Lung microvascular endothelial cell (primary cell): ENCODE measurements at regions not wholly inside any gene's neighbourhood (a gene's known extent, or its start where the extent isn't known, plus 50 kb on each side); places are given as distances from the start of the nearest gene placed in this dataset.

ENCODE experiments used
- DNase-seq, 2 donors: peaks; one replicate each; pipeline versions ENCODE4 v3.0.0 to v3.0.0-alpha.2; 2010; ENCODE audit warnings: low read depth in 2 of 2

- no peak for DNase-seq
Observed at GRCh38 chr11:119858288-119858687, 129.3 kb upstream of the NECTIN1 start.

DNA sequence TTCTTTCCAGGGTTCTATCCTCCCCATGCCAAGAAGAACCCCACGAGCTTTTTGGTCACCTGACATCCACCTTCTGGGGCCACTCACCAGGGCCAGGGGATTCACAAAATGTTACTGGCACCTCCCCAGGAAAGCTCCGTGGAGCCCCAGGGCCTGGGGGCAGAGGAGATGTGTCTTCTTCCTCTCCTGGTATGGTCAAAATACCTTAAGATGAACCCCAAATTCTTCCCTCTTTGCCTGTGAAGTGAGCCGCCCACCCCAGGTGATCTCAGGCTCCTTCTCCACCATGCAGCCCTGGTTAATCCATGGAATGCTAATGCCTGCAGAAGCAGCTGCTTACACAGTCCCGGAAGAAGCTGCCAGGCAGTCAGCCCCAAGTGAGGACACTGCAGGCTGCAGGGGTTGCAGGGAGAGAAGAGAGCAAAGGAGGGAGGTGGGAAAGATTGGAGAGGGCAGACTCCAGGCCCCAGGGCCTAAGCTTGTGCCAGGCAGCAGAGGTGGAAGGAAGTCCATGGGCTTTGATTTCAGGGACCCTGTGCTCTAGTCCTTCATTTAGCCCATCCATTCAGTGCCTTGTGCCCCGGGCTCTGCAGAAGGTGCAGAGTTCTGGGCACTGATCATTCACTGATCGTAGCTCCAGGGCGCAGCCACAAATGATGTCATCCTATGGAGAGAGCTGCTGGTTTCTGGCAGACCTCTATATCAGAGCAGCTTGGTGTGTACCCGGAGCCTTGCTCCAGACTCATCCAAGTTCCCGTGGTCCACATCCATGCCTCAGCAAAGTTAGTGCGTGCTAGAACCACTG lies 127.9 kb upstream of the NECTIN1 start:
- DNase-seq: no peak

DNA sequence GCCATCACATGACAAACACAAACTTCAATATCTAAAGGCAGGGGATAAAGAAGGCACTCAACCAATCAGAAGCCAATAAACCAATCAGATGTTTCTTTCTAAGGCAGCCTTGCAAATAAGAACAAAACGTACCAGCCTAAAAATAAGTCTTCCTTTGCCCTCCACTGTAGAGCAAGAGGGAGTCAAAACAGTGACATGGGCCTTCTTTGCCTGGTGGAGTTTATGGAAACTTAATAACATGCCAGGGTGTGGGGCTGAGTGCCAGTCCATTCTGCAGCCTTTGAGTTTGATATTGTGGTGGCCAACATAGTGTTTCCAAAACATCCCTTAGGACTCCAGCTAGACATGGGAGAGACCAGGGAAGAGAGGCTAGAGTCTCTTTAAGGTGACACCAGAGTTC lies 126.1 kb upstream of the NECTIN1 start:
- DNase-seq: no peak

GRCh38 chr11:119854521-119854920 lies 125.5 kb upstream of the NECTIN1 start:
- peak in 1 of 2 donors; percentile 13 for DNase-seq

DNA sequence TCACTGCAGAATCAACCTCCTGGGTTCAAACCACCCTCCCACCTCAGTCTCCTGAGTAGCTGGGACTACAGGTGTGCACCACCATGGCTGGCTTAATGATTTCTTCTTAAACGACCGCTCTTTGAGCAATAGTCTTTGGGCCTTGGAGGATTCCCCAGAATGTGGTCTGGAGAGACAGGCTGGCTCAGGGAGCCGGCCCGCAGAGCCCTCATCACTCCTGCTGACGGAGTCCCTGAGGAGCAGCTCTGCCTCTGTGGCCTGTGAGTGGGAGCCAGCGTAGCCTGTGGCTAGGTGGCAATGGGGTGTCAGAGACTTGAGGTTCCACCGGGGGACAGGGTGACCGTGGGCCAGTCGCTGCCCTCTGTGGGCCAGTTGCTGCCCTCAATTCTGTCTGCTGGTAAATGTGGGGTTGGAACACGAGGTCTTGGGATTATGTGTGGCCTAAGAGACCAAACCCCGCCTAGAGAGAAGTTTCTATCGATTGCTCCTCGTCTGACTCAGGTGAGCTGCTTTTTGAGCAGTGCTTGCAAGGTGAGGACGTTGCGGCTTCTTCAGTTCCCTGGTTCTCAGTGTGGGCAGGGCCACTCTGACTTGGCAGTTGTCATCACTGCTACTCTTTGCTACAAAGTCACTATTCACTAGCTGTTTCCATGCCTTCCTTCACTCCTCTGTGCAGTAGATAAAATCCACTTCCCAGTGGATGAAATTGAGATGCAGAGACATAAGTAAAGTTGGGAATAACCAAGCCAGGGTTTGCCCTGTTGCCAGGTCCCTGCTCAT lies 124.8 kb upstream of the NECTIN1 start:
- DNase-seq: no peak

GRCh38 chr11:119852741-119853140 lies 123.7 kb upstream of the NECTIN1 start:
- no peak for DNase-seq

DNA sequence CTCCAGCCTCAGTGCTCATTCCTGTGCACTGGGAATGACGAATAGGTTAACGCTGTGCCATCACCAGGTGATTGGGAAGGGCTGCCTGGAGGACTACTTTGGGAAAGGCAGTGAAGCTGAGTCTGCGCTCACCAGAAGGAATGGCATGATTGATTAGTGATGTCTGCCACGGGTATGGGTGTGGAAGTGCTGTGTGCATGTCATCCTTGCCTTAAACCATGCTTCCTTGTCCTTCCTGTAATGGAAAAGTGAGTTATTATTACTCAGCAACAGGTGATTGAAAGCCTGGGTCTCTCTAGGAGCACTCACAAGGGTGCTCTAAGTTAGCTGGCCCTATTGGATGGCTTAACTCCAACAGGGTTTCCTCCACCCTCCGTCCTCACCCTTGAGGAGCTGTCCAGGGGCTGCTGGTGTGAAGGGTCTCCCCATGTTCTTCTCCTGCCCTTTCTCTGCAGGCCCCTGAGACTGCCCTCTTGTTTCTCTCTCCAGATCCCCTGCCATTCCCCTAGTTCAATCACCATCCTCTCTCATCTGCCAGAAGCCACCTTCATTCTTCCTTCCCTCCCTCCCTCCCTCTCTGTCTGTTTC lies 121.9 kb upstream of the NECTIN1 start:
- no peak for DNase-seq

DNA sequence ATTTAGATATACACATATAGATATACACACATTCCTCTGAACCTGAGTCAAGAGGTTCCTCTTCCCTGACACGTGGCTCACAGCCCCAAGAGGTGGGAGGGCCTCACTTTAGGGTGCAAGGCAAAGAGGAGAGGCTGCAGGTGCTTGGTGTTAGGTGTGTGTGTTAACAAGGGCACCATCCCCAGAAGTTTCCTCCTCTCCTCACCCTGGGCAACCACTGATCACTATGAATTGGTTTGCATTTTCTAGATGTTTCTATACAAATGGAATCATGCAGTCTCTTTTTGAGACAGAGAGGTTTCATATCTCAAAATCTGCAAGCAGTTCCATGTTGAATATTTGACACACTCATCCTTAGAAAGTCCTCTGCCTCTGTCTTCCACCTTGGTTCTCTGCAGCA lies 120.9 kb upstream of the NECTIN1 start:
- DNase-seq: no peak

- no peak for DNase-seq
Observed at GRCh38 chr11:119847853-119848252, 118.9 kb upstream of the NECTIN1 start.

DNA sequence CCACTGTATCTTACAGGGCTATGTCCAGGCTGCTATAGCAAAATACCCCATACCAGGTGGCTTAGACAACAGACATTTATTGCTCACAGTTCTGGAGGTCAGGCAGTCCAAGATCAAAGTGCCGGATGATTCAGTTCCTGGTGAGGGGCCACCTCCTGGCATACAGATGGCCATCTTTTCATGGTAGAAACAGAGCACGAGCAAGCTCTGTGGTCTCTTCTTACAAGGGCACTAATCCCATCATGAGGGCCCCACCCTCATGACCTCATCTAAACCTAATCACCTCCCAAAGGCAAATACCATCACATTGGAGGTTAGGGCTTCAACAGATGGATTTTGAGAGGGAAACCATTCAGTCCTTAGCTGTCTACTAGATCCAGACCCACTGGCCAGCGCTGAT lies 117.4 kb upstream of the NECTIN1 start:
- no peak for DNase-seq

DNA sequence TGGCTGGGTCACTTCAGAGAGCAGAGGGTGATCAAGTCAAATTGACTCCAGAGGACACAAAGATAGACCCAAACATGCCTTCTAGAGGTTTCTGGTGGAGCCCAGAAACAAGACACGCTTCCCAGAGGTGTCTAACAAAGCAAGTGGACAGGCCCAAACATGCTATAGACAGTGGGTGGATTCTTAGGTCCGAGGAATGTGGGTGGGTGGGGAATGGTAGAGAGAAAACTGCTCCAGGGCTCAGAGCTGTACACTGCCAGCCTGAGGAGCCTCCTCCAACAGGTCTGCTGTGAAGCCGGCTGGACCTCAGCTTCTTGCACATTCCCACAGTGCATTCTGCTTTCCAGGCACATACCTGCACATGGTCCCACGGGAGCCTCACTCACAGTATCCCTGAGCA lies 116.8 kb upstream of the NECTIN1 start:
- no peak for DNase-seq

- no peak for DNase-seq
Observed at GRCh38 chr11:119845305-119845704, 116.3 kb upstream of the NECTIN1 start.

DNA sequence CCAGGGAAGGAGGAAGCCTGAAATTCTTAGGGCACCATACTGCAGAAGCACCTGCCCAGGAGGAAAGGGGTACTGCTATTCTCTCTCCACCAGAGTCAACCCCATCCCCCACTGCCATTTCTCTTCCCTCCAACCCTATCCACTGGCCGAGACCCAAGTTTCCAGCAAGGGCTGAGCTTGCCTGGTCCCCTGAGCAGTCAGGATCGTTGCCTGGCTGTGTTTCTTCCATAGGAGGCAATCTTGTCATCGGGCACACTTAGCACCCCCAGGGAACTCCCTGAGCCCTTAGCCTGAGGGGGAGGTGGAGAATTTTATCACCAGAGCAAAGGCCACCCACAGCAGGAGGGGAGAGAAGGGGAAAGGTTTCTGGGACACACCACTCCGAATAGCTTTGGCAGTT lies 115.8 kb upstream of the NECTIN1 start:
- DNase-seq: no peak

DNA sequence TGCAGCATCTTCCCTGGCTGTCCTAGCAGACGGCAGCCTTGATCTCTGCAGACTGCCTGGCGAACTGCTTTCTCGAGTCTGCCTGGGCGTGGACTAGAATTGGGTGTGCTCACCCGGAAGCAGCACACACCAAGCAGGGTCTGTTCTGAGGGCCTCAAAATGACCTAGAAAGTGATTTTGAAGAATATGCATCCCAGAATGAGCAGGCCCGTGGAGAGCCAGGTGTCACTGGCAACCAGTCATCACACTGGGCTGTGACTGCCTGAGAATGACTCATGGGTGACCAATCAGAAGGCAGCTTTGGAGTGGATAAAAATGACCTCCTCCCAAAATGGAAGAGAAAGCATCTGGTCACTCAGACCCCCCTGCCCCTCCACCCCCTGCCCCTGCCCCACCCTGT lies 114.9 kb upstream of the NECTIN1 start:
- no peak for DNase-seq

DNA sequence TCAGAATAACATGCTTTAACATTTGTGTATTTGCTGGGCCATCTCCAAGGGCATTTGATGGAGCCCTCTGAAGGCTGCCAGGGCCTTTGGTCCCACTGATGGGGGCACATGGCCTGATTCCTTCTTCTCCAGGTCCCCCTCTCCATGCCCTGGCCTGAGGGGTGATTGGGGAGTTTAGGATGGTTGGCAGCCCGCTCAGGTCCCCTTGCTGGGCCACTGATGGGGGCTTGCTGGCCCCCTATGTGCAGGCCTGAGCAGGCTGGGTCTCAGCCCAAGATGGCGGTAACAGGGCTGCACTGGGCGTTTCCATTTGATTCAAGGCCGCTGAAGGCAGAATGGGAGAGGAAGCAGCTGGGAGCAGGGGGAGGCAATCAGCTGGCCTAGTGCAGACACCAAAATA lies 113.7 kb upstream of the NECTIN1 start:
- no peak for DNase-seq

DNA sequence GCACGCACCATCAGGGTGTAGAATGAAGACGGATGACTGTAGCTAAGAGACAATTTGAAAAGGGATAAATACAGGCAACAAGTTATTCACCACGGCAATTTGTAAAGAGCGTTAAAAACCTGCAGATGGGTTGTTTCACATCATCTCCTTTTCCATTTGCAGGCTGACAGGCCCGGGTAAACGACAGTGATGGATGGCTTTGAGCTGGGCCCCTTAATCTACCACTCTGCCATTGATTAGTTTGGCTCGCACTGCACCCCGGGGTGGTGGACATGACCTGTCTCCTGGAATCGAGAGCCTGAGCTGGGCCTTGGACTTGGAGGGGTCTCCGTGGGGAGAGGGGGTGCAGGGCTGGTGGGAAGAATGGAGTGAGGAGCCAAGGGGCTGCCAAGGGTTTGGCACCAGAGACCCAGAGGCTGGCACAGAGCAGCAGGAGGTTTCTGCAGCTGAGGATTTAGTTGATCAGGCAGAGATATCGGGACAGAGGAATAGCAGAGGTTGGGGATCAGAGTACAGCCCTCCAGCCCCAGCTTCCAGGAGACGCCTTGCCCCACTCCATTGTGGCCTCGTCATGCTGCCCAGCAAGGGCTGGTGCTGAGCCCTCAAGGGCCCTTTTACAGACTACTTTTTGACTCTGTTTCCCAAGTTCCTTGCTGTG lies 110.6 kb upstream of the NECTIN1 start:
- no peak for DNase-seq

- DNase-seq: no peak
Observed at GRCh38 chr11:119835753-119836152, 106.8 kb upstream of the NECTIN1 start.

GRCh38 chr11:119832202-119832935 lies 103.4 kb upstream of the NECTIN1 start:
- DNase-seq: peak in 1 of 2 donors; percentile 27

DNA sequence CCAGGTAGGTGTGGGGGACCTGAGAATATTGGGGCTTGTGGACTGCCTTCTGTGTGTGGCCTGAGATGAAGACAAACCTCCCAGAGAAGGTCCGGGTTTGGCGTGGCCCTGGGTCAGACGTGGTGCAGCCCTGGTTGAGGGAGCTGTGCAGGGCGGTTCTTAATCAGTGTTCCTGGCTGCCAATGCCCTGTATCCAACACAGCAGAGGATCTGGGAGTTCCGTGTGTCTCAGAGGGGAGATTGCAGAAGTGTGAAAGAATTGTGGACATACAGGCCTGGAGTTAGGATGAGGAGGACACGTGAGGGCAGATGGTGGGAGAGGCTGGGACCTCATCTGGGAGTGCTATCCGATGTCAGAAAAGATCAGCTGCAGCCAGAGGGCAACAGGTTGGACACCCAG lies 102.0 kb upstream of the NECTIN1 start:
- no peak for DNase-seq

DNA sequence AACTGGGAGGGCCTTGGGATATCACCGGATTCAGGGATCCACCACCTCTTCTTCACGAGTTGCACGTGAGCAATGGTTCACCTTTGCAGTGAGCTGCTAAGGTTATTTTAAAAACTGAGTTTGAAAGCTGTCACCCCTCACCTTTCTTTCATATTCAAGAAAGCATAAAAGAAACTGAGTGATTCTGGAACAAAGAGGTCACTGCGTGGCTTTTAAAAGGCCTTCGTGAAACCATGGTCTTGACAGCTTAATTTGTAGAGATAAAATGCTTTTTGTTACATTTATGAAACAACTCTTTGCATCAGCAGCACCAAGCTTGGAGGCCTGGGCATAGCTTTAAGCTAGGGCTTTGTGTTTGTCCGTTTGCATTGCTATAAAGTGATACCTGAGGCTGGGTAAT lies 101.4 kb upstream of the NECTIN1 start:
- DNase-seq: no peak

- DNase-seq: no peak
Observed at GRCh38 chr11:119829402-119829801, 100.4 kb upstream of the NECTIN1 start.
